H1 (cell line): ENCODE measurements at regions not wholly inside any gene's neighbourhood (a gene's known extent, or its start where the extent isn't known, plus 50 kb on each side); places are given as distances from the start of the nearest gene placed in this dataset.

ENCODE experiments used
- CTCF ChIA-PET: fragments of 300-600 bp; sonication (Branson Sonifier 250); formaldehyde crosslinking; loops from one replicate; lab custom pipeline; 2021; ENCODE audit not compliant: partially characterized antibody; lab: Charles Lee
- POLR2A ChIA-PET: fragments of 300-600 bp; sonication (Branson Sonifier 250); formaldehyde crosslinking; loops from one replicate; lab custom pipeline; 2021; ENCODE audit warnings: inconsistent platforms; ENCODE audit not compliant: partially characterized antibody; lab: Charles Lee
- DNase-seq, 2 experiments: peaks; one replicate each; pipeline versions ENCODE4 v3.0.0 to v3.0.0-alpha.2; 2010 to 2022; ENCODE audit warnings: low spot score in 2 of 2, low read depth in 1 of 2, mixed read lengths in 1 of 2
- FAIRE-seq: peaks from 2 replicates; lab custom pipeline; 2011; peaks lifted over from hg19 to GRCh38; lab: Jason Lieb, UNC
- H2AFZ ChIP-seq: 2 replicates; pipeline ENCODE4 v1.8.1; 2012; ENCODE audit warnings: low read length, inconsistent platforms
- H2AK5ac ChIP-seq: 2 replicates; pipeline ENCODE4 v1.6.1; 2013; ENCODE audit warnings: low read depth, low read length
- H2BK120ac ChIP-seq: replicated peaks from 2 replicates; pipeline ENCODE3; 2013; ENCODE audit warnings: low read depth, low read length, inconsistent platforms
- H2BK12ac ChIP-seq: 2 replicates; pipeline ENCODE4 v1.6.1; 2013; ENCODE audit warnings: low read depth, low read length
- H2BK15ac ChIP-seq: 2 replicates; pipeline ENCODE4 v1.6.1; 2013; ENCODE audit warnings: low read length
- H2BK20ac ChIP-seq: 2 replicates; pipeline ENCODE4 v1.6.1; 2013; ENCODE audit warnings: low read length
- H2BK5ac ChIP-seq: 2 replicates; pipeline ENCODE4 v1.6.1; 2013; ENCODE audit warnings: low read depth, low read length
- H3K14ac ChIP-seq: 2 replicates; pipeline ENCODE4 v1.6.1; 2013; ENCODE audit warnings: inconsistent platforms; ENCODE audit not compliant: insufficient read length
- H3K18ac ChIP-seq: 2 replicates; pipeline ENCODE4 v1.6.1; 2013; ENCODE audit warnings: low read length; ENCODE audit errors: extremely low read depth
- H3K23ac ChIP-seq: 2 replicates; pipeline ENCODE4 v1.6.1; 2013; ENCODE audit warnings: inconsistent platforms; ENCODE audit not compliant: insufficient read length
- H3K23me2 ChIP-seq: 2 replicates; pipeline ENCODE4 v1.6.1; 2013; ENCODE audit warnings: low read depth, low read length
- H3K27ac ChIP-seq: 2 replicates; pipeline ENCODE4 v1.6.1; 2011; ENCODE audit warnings: low read depth, low read length, inconsistent platforms
- H3K27me3 ChIP-seq, 4 experiments: replicated peaks in 1 of 4; 1 replicate in 1 of 4; 2 replicates in 3 of 4; pipeline versions ENCODE4 v1.6.1 to v1.8.1; 2011 to 2013; ENCODE audit warnings: low read length in 3 of 4, mild to moderate bottlenecking in 3 of 4, inconsistent platforms in 2 of 4, mixed read lengths in 2 of 4, moderate library complexity in 1 of 4; ENCODE audit not compliant: control insufficient read depth in 3 of 4, insufficient read depth in 3 of 4; ENCODE audit errors: extremely low read depth in 1 of 4
- H3K36me3 ChIP-seq, 4 experiments: 2 replicates each; pipeline versions ENCODE4 v1.6.1 to v1.8.1; 2011 to 2013; ENCODE audit warnings: mild to moderate bottlenecking in 4 of 4, low read length in 3 of 4, moderate library complexity in 2 of 4, control low read depth in 1 of 4, inconsistent platforms in 1 of 4; ENCODE audit not compliant: insufficient read depth in 4 of 4, control insufficient read depth in 2 of 4
- H3K4ac ChIP-seq: replicated peaks from 2 replicates; pipeline ENCODE3; 2013; ENCODE audit warnings: low read length, low read depth, mixed read lengths, inconsistent platforms; ENCODE audit not compliant: insufficient read length
- H3K4me1 ChIP-seq, 4 experiments: replicated peaks in 1 of 4; 1 replicate in 1 of 4; 2 replicates in 3 of 4; pipeline versions ENCODE4 v1.6.1 to v1.8.1; 2011 to 2013; ENCODE audit warnings: low read length in 3 of 4, inconsistent platforms in 2 of 4, mixed read lengths in 1 of 4; ENCODE audit not compliant: insufficient read depth in 4 of 4, control insufficient read depth in 3 of 4
- H3K4me2 ChIP-seq, 2 experiments: 2 replicates each; pipeline versions ENCODE4 v1.6.1 to v1.8.1; 2011 to 2013; ENCODE audit warnings: low read depth in 2 of 2, low read length in 2 of 2, control low read depth in 1 of 2, inconsistent platforms in 1 of 2, mild to moderate bottlenecking in 1 of 2; ENCODE audit not compliant: insufficient read depth in 1 of 2
- H3K4me3 ChIP-seq, 4 experiments: fragments of 200-600, 300-600 bp in 1 of 4; sonication (generic), shearing (Covaris generic), sonication (Bioruptor Twin) in 1 of 4; 2 replicates each; pipeline versions ENCODE4 v1.5.1 to v1.8.1; 2011 to 2016; ENCODE audit warnings: low read length in 4 of 4, low read depth in 3 of 4, control low read depth in 2 of 4, inconsistent platforms in 2 of 4, mild to moderate bottlenecking in 2 of 4, mixed read lengths in 1 of 4, moderate library complexity in 1 of 4; ENCODE audit not compliant: insufficient read depth in 2 of 4; ENCODE audit errors: extremely low read depth in 1 of 4
- H3K56ac ChIP-seq: replicated peaks from 2 replicates; pipeline ENCODE3; 2013; ENCODE audit warnings: low read depth, mild to moderate bottlenecking, mixed read lengths, low read length, inconsistent platforms; ENCODE audit not compliant: insufficient read length
- H3K79me1 ChIP-seq: 2 replicates; pipeline ENCODE4 v1.6.1; 2013; ENCODE audit warnings: low read depth, low read length, control low read depth
- H3K79me2 ChIP-seq, 2 experiments: 2 replicates each; pipeline versions ENCODE4 v1.6.1 to v1.8.1; 2012 to 2013; ENCODE audit warnings: low read length in 2 of 2, mild to moderate bottlenecking in 2 of 2, inconsistent platforms in 1 of 2; ENCODE audit not compliant: insufficient read depth in 2 of 2, control insufficient read depth in 1 of 2
- H3K9ac ChIP-seq, 4 experiments: replicated peaks in 1 of 4; 1 replicate in 1 of 4; 2 replicates in 3 of 4; pipeline versions ENCODE4 v1.6.1 to v1.8.1; 2011 to 2013; ENCODE audit warnings: low read depth in 3 of 4, low read length in 3 of 4, control low read depth in 2 of 4, mild to moderate bottlenecking in 2 of 4, moderate library complexity in 2 of 4, inconsistent platforms in 1 of 4; ENCODE audit errors: extremely low read depth in 1 of 4
- H3K9me3 ChIP-seq, 2 experiments: 2 replicates each; pipeline versions ENCODE4 v1.6.1 to v1.8.1; 2012 to 2013; ENCODE audit warnings: mild to moderate bottlenecking in 2 of 2, moderate library complexity in 2 of 2, control low read depth in 1 of 2, inconsistent platforms in 1 of 2, low read depth in 1 of 2, low read length in 1 of 2, mixed read lengths in 1 of 2; ENCODE audit not compliant: insufficient read depth in 2 of 2
- H4K20me1 ChIP-seq, 2 experiments: replicated peaks in 1 of 2; 2 replicates each; pipeline versions ENCODE3 to v1.8.1; 2011 to 2013; ENCODE audit warnings: inconsistent platforms in 2 of 2, low read length in 2 of 2, mild to moderate bottlenecking in 1 of 2; ENCODE audit not compliant: insufficient read depth in 2 of 2, control insufficient read depth in 1 of 2
- H4K5ac ChIP-seq: 2 replicates; pipeline ENCODE4 v1.6.1; 2013; ENCODE audit warnings: low read length, low read depth, mixed read lengths, inconsistent platforms; ENCODE audit not compliant: insufficient read length
- H4K8ac ChIP-seq: 2 replicates; pipeline ENCODE4 v1.8.0; 2013; ENCODE audit warnings: mild to moderate bottlenecking, moderate library complexity, low read length, inconsistent platforms; ENCODE audit not compliant: insufficient read depth; ENCODE audit errors: extremely low read depth
- H4K91ac ChIP-seq: replicated peaks from 2 replicates; pipeline ENCODE3; 2013; ENCODE audit warnings: low read length, mixed read lengths, inconsistent platforms; ENCODE audit not compliant: insufficient read length
- PHF8 ChIP-seq: fragments of 200-600 bp; sonication (generic); conservative IDR thresholded peaks from 2 replicates; pipeline ENCODE4 v1.7.1; 2012; ENCODE audit warnings: low read depth, mild to moderate bottlenecking, inconsistent platforms, low read length, moderate library complexity
- WGBS, 2 experiments: shearing (Covaris generic) in 1 of 2; methylation state at CpG; one replicate each; pipeline versions ENCODE4 v1.1.6 to v1.1.7; 2013 to 2015; ENCODE audit warnings: low lambda C conversion rate in 2 of 2, mixed read lengths in 2 of 2, inconsistent platforms in 1 of 2, low coverage in 1 of 2, missing lambda C conversion rate in 1 of 2; ENCODE audit not compliant: insufficient replicate concordance in 2 of 2, insufficient coverage in 1 of 2, insufficient read length in 1 of 2; ENCODE audit errors: extremely low coverage in 1 of 2, missing lambda C conversion rate in 1 of 2; 5-methylcytosine and 5-hydroxymethylcytosine counted together
- TF ChIP-seq, protein P1 (sequence below), 3 experiments: IDR thresholded peaks; 1 replicate in 2 of 3; 2 replicates in 1 of 3; pipeline versions ENCODE4 v1.5.1 to v1.6.1; 2011; ENCODE audit warnings: low read length in 3 of 3, mild to moderate bottlenecking in 3 of 3, inconsistent platforms in 2 of 3, low read depth in 1 of 3, moderate library complexity in 1 of 3; ENCODE audit not compliant: insufficient read depth in 1 of 3; ENCODE audit errors: control extremely low read depth in 1 of 3

DNA sequence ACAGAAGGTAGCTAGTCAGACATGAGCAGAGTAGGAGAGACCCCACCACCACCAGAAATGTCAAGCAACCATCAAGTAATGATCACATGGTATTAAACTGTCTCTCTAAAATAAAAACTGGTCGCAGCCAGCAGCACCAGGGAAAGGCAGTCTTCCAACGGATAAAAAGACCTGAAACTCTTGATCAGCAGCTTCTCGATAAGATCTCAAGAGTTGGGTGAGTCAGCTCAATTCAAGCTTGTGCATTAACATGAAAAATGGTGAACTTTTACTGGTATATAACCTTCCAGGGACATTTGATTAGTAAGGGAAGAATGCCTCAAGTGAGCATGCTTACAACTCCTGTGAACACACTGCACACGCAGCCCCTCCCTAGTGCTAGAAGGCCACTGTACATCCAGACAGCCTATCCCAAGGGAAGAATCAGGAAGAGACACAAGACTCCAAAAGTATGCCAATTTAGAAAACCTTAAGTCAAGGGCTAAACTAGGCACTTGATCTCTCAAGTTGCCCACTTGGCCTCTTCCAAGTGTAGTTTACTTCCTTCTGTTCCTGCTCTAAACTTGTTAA is 270.0 kb upstream of the GNPDA2 start:
- H2BK120ac ChIP-seq: no peak overlapping the region
- H4K91ac ChIP-seq: no peak overlapping the region
- H2AK5ac ChIP-seq: no peak overlapping the region
- H2BK5ac ChIP-seq: no peak overlapping the region
- ChIA-PET CTCF (interaction anchor here (1.5 kb wide), 1 partner anchor 29 kb away, joined by 5 read pairs; no protein-coding TSS in a partner anchor), POLR2A (no interaction called here)
- H4K8ac ChIP-seq: no peak overlapping the region
- H3K56ac ChIP-seq: no peak overlapping the region
- H3K23me2 ChIP-seq: no peaks in the 10 kb centered on the region
- no peaks in the 10 kb centered on the region for H3K79me2 ChIP-seq
- H3K36me3 ChIP-seq: no peaks in the 10 kb centered on the region
- FAIRE-seq (no peak), DNase-seq (no peak)
- H2BK20ac ChIP-seq: no peak overlapping the region
- no peak overlapping the region for H3K4me3 ChIP-seq
- H3K23ac ChIP-seq: no peak overlapping the region
- H3K9ac ChIP-seq: no peak overlapping the region
- H3K27ac ChIP-seq: no peak overlapping the region
- H2BK15ac ChIP-seq: no peak overlapping the region
- no peaks in the 10 kb centered on the region for H3K79me1 ChIP-seq
- no peak overlapping the region for H2BK12ac ChIP-seq
- H3K14ac ChIP-seq: no peak overlapping the region
- no peak overlapping the region for H3K4me2 ChIP-seq
- no peaks in the 10 kb centered on the region for H4K20me1 ChIP-seq
- 92% methylated on average over 4 of the region's 4 CpGs; no CpG with 5 or more reads in 1 of the 2 experiments for WGBS, 2 experiments
- H3K9me3 ChIP-seq: no peaks in the 10 kb centered on the region
- H2AFZ ChIP-seq: no peak overlapping the region
- H3K18ac ChIP-seq: no peak overlapping the region
- H3K27me3 ChIP-seq: no peaks in the 10 kb centered on the region
- H4K5ac ChIP-seq: no peak overlapping the region
- no peaks in the 10 kb centered on the region for H3K4me1 ChIP-seq
- H3K4ac ChIP-seq: no peak overlapping the region
- TF ChIP-seq, protein P1, sequence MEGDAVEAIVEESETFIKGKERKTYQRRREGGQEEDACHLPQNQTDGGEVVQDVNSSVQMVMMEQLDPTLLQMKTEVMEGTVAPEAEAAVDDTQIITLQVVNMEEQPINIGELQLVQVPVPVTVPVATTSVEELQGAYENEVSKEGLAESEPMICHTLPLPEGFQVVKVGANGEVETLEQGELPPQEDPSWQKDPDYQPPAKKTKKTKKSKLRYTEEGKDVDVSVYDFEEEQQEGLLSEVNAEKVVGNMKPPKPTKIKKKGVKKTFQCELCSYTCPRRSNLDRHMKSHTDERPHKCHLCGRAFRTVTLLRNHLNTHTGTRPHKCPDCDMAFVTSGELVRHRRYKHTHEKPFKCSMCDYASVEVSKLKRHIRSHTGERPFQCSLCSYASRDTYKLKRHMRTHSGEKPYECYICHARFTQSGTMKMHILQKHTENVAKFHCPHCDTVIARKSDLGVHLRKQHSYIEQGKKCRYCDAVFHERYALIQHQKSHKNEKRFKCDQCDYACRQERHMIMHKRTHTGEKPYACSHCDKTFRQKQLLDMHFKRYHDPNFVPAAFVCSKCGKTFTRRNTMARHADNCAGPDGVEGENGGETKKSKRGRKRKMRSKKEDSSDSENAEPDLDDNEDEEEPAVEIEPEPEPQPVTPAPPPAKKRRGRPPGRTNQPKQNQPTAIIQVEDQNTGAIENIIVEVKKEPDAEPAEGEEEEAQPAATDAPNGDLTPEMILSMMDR (IDR thresholded peaks at IDR 0.05; ENCODE audit: control extremely low read depth in 1 of 3, insufficient read depth in 1 of 3, low read depth in 1 of 3, low read length in 3 of 3): no peak
- TF ChIP-seq PHF8: no peak
